Heart left ventricle (tissue), 13 donors: ENCODE measurements at regions not wholly inside any gene's neighbourhood (a gene's known extent, or its start where the extent isn't known, plus 50 kb on each side); places are given as distances from the start of the nearest gene placed in this dataset.

Experiments used
- POLR2A ChIP-seq, 2 donors: fragments of 450-650 bp; IDR thresholded peaks; one replicate each; pipeline ENCODE4 v1.6.1; 2017; ENCODE audit warnings: antibody characterized with exemption in 2 of 2, mild to moderate bottlenecking in 2 of 2, moderate library complexity in 2 of 2
- TF ChIP-seq, protein P1 (sequence below), 12 donors: fragments of 200-600 bp; sonication (generic) in 4 of 12; IDR thresholded peaks; one replicate each; pipeline versions ENCODE4 v1.5.0 to v1.8.0; 2018 to 2022; ENCODE audit warnings: antibody characterized with exemption in 12 of 12, mild to moderate bottlenecking in 5 of 12
- donor health status: ischemic (EF 13 %, LVEDD 7.1; RV severe dilation, severe dysfunction).
- donor health status: DM: no; HTN: yes; CAD: no.
- donor health status: DM: no; HTN: no; CAD: no.
- donor health status: ischemic (EF 25% LVEDD 6.9; RV normal size, moderate dysfunction).
- donor health status: ischemic (EF 25% LVEDD 5.7; RV mildly dilated, moderate dysfunction).
- donor health status: ischemic (EF 35%, LVEDD 5.7; RV mildly dilated, moderate dysfunction).
- donor health status: nonischemic (EF 11% LVEDD 7.7; RV severe dilation, severe dysfunction).
- donor health status: DM: yes; HTN: yes; CAD: no.
- donor health status: PGD.
- donor health status: ischemic (EF 29% LVEDD 5.4; RV normal size, mild dysfunction).
- donor health status: nonischemic (EF 23%, LVEDD 6.1; RV moderate dilation, normal function).

DNA sequence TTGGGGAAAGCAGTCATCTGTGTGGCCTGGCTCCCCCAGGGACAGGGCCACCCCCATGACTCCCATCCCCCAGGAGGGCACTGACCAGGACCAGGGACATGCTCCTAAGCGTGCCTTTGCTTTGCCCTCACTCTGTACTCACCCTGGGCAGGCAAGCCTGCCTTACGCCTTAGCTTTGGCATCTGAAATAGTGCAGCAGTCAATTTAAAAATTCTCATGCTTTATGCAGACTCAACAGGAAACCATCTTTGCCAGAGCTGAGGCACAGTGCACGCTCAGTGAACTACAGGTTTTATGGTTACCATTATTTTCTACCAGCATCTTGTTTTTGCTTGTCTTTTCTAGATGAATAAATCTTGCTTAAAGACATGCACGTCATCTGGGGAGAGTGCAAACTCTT is 323.5 kb downstream of the IRX2 start:
- no peak for TF ChIP-seq POLR2A (IDR thresholded peaks at IDR 0.05)
- TF ChIP-seq, protein P1, sequence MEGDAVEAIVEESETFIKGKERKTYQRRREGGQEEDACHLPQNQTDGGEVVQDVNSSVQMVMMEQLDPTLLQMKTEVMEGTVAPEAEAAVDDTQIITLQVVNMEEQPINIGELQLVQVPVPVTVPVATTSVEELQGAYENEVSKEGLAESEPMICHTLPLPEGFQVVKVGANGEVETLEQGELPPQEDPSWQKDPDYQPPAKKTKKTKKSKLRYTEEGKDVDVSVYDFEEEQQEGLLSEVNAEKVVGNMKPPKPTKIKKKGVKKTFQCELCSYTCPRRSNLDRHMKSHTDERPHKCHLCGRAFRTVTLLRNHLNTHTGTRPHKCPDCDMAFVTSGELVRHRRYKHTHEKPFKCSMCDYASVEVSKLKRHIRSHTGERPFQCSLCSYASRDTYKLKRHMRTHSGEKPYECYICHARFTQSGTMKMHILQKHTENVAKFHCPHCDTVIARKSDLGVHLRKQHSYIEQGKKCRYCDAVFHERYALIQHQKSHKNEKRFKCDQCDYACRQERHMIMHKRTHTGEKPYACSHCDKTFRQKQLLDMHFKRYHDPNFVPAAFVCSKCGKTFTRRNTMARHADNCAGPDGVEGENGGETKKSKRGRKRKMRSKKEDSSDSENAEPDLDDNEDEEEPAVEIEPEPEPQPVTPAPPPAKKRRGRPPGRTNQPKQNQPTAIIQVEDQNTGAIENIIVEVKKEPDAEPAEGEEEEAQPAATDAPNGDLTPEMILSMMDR (IDR thresholded peaks at IDR 0.05), result no peak
